DOHH2 (cell line): ENCODE measurements at regions not wholly inside any gene's neighbourhood (a gene's known extent, or its start where the extent isn't known, plus 50 kb on each side); places are given as distances from the start of the nearest gene placed in this dataset.

Experiments
- EZH2phosphoT487 ChIP-seq: fragments of 200-600 bp; sonication (generic); IDR thresholded peaks from 2 replicates; pipeline ENCODE4 v1.6.1; 2017; ENCODE audit warnings: borderline replicate concordance, mild to moderate bottlenecking, antibody characterized with exemption, low read length, moderate library complexity, mixed read lengths
- TF ChIP-seq, protein P1 (sequence below): fragments of 200-600 bp; sonication (generic); IDR thresholded peaks from one replicate; pipeline ENCODE4 v1.5.1; 2014; ENCODE audit warnings: antibody characterized with exemption, mild to moderate bottlenecking, low read depth, low read length; ENCODE audit not compliant: poor library complexity, severe bottlenecking

DNA sequence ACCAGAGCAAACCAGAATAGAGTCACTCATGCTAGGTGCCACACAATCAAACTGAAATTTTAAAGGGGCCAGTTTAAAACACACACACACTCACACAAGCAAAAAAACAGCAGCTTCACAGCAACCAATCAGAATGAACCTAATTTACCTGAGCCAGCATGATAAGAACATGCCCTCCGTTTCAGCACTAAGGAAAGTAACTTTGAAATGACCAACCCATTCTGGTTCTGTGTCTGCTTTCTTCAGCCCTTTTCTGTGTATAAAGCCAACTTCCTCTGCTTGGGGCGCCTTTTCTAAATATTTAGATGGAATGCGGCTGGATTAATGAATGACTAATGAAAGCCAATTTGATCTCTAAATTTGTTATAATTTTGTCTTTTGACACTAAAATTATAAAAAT lies 629.1 kb downstream of the ZEB2 start:
- TF ChIP-seq, protein P1, sequence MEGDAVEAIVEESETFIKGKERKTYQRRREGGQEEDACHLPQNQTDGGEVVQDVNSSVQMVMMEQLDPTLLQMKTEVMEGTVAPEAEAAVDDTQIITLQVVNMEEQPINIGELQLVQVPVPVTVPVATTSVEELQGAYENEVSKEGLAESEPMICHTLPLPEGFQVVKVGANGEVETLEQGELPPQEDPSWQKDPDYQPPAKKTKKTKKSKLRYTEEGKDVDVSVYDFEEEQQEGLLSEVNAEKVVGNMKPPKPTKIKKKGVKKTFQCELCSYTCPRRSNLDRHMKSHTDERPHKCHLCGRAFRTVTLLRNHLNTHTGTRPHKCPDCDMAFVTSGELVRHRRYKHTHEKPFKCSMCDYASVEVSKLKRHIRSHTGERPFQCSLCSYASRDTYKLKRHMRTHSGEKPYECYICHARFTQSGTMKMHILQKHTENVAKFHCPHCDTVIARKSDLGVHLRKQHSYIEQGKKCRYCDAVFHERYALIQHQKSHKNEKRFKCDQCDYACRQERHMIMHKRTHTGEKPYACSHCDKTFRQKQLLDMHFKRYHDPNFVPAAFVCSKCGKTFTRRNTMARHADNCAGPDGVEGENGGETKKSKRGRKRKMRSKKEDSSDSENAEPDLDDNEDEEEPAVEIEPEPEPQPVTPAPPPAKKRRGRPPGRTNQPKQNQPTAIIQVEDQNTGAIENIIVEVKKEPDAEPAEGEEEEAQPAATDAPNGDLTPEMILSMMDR, result no peak
- TF ChIP-seq EZH2phosphoT487, result no peak
